HEK293 (cell line): ENCODE measurements at regions not wholly inside any gene's neighbourhood (a gene's known extent, or its start where the extent isn't known, plus 50 kb on each side); places are given as distances from the start of the nearest gene placed in this dataset.

Experiments used
- CTCF ChIP-seq: fragments of 450-650 bp; formaldehyde crosslinking; IDR thresholded peaks from 2 replicates; pipeline ENCODE4 v1.5.1; 2016; ENCODE audit warnings: missing biosample characterization, missing genetic modification characterization
- HOXC10 ChIP-seq: sonication (generic); formaldehyde crosslinking; IDR thresholded peaks from 2 replicates; pipeline ENCODE4 v1.8.1; 2023; ENCODE audit warnings: mild to moderate bottlenecking, missing genetic modification reagents
- TRIM28 ChIP-seq: IDR thresholded peaks from 2 replicates; pipeline ENCODE4 v1.6.1; 2011; ENCODE audit warnings: low read length, control low read depth, borderline replicate concordance
- YY2 ChIP-seq: fragments of 450-650 bp; formaldehyde crosslinking; IDR thresholded peaks from 2 replicates; pipeline ENCODE4 v1.5.1; 2016; ENCODE audit warnings: missing biosample characterization, missing genetic modification characterization
- ZBTB6 ChIP-seq: fragments of 450-650 bp; formaldehyde crosslinking; IDR thresholded peaks from 2 replicates; pipeline ENCODE4 v1.5.1; 2017; ENCODE audit warnings: missing biosample characterization, missing genetic modification characterization
- ZNF335 ChIP-seq: fragments of 450-650 bp; formaldehyde crosslinking; conservative IDR thresholded peaks from 2 replicates; pipeline ENCODE4 v1.5.1; 2016; ENCODE audit warnings: missing biosample characterization, missing genetic modification characterization

GRCh38 chr16:66002601-66003000 is 363.9 kb upstream of the CDH5 start:
- no peak for TF ChIP-seq ZBTB6 (tag by site-specific recombination)
- no peak for TF ChIP-seq ZNF335 (tag by site-specific recombination)
- TF ChIP-seq YY2, result no peak
- TF ChIP-seq TRIM28, result no peak
- TF ChIP-seq HOXC10, result no peak
- no peak for TF ChIP-seq CTCF (tag by site-specific recombination)
